Kidney (tissue), 13 donors: ENCODE measurements at regions not wholly inside any gene's neighbourhood (a gene's known extent, or its start where the extent isn't known, plus 50 kb on each side); places are given as distances from the start of the nearest gene placed in this dataset.

Source experiments
- DNase-seq, 5 donors: peaks; one replicate each; pipeline ENCODE4 v3.0.0-alpha.2; 2013 to 2020
- FAIRE-seq: peaks from 2 replicates; lab custom pipeline; 2012; peaks lifted over from hg19 to GRCh38; lab: Jason Lieb, UNC
- H3K27ac ChIP-seq, 2 donors: one replicate each; pipeline ENCODE4 v1.7.0; 2013; ENCODE audit warnings: low read depth in 2 of 2, low read length in 2 of 2, inconsistent platforms in 1 of 2
- H3K27me3 ChIP-seq: one replicate; pipeline ENCODE4 v1.7.1; 2013; ENCODE audit warnings: low read length, inconsistent platforms; ENCODE audit not compliant: control insufficient read depth, insufficient read depth
- H3K36me3 ChIP-seq, 3 donors: one replicate each; pipeline versions ENCODE4 v1.7.0 to v1.7.1; 2013; ENCODE audit warnings: low read length in 3 of 3, control low read depth in 1 of 3, inconsistent platforms in 1 of 3; ENCODE audit not compliant: insufficient read depth in 3 of 3, control insufficient read depth in 2 of 3
- H3K4me1 ChIP-seq, 3 donors: one replicate each; pipeline versions ENCODE4 v1.7.0 to v1.7.1; 2013; ENCODE audit warnings: low read length in 3 of 3, inconsistent platforms in 1 of 3, low read depth in 1 of 3; ENCODE audit not compliant: control insufficient read depth in 2 of 3, insufficient read depth in 2 of 3
- H3K4me3 ChIP-seq, 3 donors: one replicate each; pipeline versions ENCODE4 v1.7.0 to v1.8.1; 2013; ENCODE audit warnings: low read length in 3 of 3, control low read depth in 1 of 3, inconsistent platforms in 1 of 3
- H3K9ac ChIP-seq, 3 donors: one replicate each; pipeline versions ENCODE4 v1.7.0 to v1.7.1; 2013; ENCODE audit warnings: low read length in 3 of 3, control low read depth in 1 of 3, inconsistent platforms in 1 of 3
- H3K9me3 ChIP-seq, 3 donors: one replicate each; pipeline versions ENCODE4 v1.7.0 to v1.7.1; 2013; ENCODE audit warnings: low read length in 3 of 3, control low read depth in 1 of 3, inconsistent platforms in 1 of 3; ENCODE audit not compliant: control insufficient read depth in 2 of 3, insufficient read depth in 1 of 3
- intact Hi-C: fragments of 100-400 bp; cut with DNase I; formaldehyde crosslinking; loops from one replicate; pipeline ENCODE4 v1.11.1; 2022
- TF ChIP-seq, protein P1 (sequence below): IDR thresholded peaks from 3 replicates; pipeline ENCODE4 v1.5.1; 2012; ENCODE audit warnings: mild to moderate bottlenecking, moderate library complexity, borderline replicate concordance; ENCODE audit not compliant: insufficient read depth; ENCODE audit errors: extremely low read depth
- donor health status: control.
- donor health status: control.
- donor health status: control.
- donor health status: control.
- donor health status: control.
- donor health status: DM: yes; HTN: yes; CAD: no.
- donor health status: Normal renal cell carcinoma (clear cell type).

DNA sequence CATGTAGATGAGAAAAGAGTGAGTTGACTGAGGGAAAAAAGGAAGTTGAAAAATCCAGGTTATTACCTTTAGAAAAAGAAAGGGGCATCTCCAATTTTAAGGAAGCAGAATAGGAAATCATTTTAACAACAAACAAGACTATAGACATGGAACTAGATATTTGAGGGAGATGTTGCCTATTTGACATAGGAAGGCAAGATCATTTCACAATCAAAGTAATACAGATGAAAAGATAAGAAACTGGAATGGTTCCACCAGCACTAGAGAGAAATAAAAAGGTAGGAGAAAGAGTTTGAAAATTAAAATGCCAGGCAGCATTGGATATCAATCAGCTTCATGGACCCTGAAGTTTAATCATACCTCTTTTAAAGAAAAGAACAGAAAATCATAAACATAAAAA is 881.0 kb upstream of the MGAT4C start:
- no peak for FAIRE-seq
- Histone ChIP-seq H3K27me3 (no peaks in the 10 kb centered on the region), H3K9ac (no peak overlapping the region), H3K27ac (no peak overlapping the region), H3K36me3 (no peaks in the 10 kb centered on the region), H3K4me1 (no peaks in the 10 kb centered on the region), H3K4me3 (no peak overlapping the region), H3K9me3 (no peaks in the 10 kb centered on the region)
- intact Hi-C loops = no loop called here
- TF ChIP-seq, protein P1, sequence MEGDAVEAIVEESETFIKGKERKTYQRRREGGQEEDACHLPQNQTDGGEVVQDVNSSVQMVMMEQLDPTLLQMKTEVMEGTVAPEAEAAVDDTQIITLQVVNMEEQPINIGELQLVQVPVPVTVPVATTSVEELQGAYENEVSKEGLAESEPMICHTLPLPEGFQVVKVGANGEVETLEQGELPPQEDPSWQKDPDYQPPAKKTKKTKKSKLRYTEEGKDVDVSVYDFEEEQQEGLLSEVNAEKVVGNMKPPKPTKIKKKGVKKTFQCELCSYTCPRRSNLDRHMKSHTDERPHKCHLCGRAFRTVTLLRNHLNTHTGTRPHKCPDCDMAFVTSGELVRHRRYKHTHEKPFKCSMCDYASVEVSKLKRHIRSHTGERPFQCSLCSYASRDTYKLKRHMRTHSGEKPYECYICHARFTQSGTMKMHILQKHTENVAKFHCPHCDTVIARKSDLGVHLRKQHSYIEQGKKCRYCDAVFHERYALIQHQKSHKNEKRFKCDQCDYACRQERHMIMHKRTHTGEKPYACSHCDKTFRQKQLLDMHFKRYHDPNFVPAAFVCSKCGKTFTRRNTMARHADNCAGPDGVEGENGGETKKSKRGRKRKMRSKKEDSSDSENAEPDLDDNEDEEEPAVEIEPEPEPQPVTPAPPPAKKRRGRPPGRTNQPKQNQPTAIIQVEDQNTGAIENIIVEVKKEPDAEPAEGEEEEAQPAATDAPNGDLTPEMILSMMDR = no peak
- no peak for DNase-seq

DNA sequence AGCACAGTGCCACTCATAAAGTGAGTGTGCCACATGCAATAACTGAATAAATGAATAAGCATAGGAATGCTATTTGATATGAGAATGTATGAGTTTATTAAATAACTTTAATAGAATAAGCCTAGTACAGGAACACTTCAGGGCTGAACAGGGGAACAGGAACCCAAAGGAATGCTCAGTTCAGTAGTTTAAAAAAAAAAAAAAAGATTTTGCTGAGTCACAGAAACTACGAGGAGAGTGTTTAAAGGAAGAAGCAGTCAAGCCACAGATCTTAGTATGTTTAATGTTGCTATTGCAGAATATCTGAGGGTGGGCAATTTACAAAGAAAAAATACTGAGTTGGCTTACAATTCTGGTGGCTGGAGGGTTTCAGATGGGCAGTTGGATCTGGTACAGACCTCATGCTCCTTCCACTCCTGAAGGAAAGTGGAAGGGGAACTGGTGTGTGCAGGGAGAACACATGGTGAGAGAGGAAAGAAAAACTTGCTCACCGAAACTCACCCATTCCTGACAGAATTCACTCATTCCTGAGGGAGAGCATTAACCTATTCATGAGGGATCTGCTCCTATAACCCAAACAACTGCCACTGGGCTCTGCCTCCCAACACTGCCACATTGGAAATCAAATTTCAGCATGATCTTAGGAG is 880.3 kb upstream of the MGAT4C start:
- no peak overlapping the region for H3K27ac ChIP-seq
- intact Hi-C loops = no loop called here
- FAIRE-seq = no peak

DNA sequence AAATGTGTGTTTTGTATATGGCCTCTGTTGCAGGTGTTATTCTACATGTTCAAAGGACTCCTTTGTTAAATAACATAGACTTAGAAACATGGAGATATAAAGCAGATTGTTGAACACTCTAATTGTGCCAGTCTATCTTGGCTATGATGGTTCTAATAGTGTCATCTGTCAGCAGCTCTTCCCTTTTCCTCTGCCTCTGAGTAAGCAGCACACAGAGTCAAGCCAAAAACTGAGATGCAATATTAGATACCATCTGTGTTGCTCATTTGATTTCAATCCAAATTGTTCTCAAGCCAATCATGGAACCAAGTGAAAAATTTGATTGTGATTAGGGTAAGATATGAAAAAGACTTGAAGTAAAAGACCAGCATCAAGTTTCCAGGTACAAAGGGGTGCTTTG is 871.1 kb upstream of the MGAT4C start:
- no peaks in the 10 kb centered on the region for H3K27me3 ChIP-seq
- H3K9ac ChIP-seq = no peak overlapping the region
- no peaks in the 10 kb centered on the region for H3K36me3 ChIP-seq
- peaks cover 0 to 5% (median 0%) of the 10 kb centered on the region in 3 donors for H3K9me3 ChIP-seq
- H3K4me1 ChIP-seq = no peaks in the 10 kb centered on the region
- TF ChIP-seq, protein P1 = no peak
- no peak for FAIRE-seq
- intact Hi-C loops = no loop called here
- no peak for DNase-seq
- H3K27ac ChIP-seq = no peak overlapping the region
- no peak overlapping the region for H3K4me3 ChIP-seq

More for the DNA sequence above, 880.3 kb upstream of the MGAT4C start:
- no peaks in the 10 kb centered on the region for H3K27me3 ChIP-seq
- DNase-seq = peak in 1 of 5 donors; percentile 1
- H3K36me3 ChIP-seq = no peaks in the 10 kb centered on the region
- no peak overlapping the region for H3K9ac ChIP-seq
- H3K4me3 ChIP-seq = no peak overlapping the region
- no peaks in the 10 kb centered on the region for H3K4me1 ChIP-seq
- TF ChIP-seq, protein P1 = no peak
- no peaks in the 10 kb centered on the region for H3K9me3 ChIP-seq

DNA sequence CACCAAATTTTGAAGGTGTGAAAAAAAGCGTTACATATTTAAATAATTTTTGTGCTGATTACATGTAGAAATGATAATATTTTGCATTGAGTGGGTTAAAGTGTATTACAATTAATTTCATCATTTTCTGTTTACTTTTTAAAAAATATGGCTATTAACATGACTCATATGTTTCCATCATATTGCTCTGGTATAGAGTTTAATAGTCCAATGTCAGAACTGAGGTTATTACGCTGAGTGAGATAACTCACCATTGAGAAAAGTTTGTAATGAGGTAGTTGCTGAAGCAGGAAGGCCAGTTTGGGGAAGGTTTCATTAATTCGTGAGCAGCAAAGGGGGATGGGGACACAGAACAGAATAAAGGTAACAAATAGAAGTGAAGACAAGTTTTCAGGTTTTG is 865.7 kb upstream of the MGAT4C start:
- H3K9ac ChIP-seq = no peak overlapping the region
- TF ChIP-seq, protein P1 = no peak
- no peak overlapping the region for H3K27ac ChIP-seq
- H3K4me3 ChIP-seq = no peak overlapping the region
- DNase-seq (no peak), FAIRE-seq (no peak)
- H3K36me3 ChIP-seq = no peaks in the 10 kb centered on the region
- intact Hi-C loops = no loop called here
- H3K4me1 ChIP-seq = no peaks in the 10 kb centered on the region
- H3K27me3 ChIP-seq = no peaks in the 10 kb centered on the region
- peaks cover 0 to 5% (median 0%) of the 10 kb centered on the region in 3 donors for H3K9me3 ChIP-seq
